Adrenal gland (tissue), 5 donors: ENCODE measurements at regions not wholly inside any gene's neighbourhood (a gene's known extent, or its start where the extent isn't known, plus 50 kb on each side); places are given as distances from the start of the nearest gene placed in this dataset.

Source experiments
- POLR2A ChIP-seq, 2 donors: fragments of 450-650 bp; IDR thresholded peaks; one replicate each; pipeline ENCODE4 v1.6.1; 2017; ENCODE audit warnings: antibody characterized with exemption in 2 of 2, mild to moderate bottlenecking in 2 of 2, moderate library complexity in 1 of 2
- TF ChIP-seq, protein P1 (sequence below), 6 experiments: fragments of 450-650 bp in 4 of 6; fragments of 200-600 bp in 2 of 6; sonication (generic) in 1 of 6; IDR thresholded peaks; 1 replicate in 5 of 6; 2 replicates in 1 of 6; pipeline versions ENCODE4 v1.5.1 to v1.8.0; 2016 to 2021; ENCODE audit warnings: antibody characterized with exemption in 6 of 6, mild to moderate bottlenecking in 2 of 6, moderate library complexity in 1 of 6
- donor health status: DM: no; HTN: no; CAD: no.

- no peak for TF ChIP-seq POLR2A (IDR thresholded peaks at IDR 0.05)
- TF ChIP-seq, protein P1, sequence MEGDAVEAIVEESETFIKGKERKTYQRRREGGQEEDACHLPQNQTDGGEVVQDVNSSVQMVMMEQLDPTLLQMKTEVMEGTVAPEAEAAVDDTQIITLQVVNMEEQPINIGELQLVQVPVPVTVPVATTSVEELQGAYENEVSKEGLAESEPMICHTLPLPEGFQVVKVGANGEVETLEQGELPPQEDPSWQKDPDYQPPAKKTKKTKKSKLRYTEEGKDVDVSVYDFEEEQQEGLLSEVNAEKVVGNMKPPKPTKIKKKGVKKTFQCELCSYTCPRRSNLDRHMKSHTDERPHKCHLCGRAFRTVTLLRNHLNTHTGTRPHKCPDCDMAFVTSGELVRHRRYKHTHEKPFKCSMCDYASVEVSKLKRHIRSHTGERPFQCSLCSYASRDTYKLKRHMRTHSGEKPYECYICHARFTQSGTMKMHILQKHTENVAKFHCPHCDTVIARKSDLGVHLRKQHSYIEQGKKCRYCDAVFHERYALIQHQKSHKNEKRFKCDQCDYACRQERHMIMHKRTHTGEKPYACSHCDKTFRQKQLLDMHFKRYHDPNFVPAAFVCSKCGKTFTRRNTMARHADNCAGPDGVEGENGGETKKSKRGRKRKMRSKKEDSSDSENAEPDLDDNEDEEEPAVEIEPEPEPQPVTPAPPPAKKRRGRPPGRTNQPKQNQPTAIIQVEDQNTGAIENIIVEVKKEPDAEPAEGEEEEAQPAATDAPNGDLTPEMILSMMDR (IDR thresholded peaks at IDR 0.05), result no peak
Observed at GRCh38 chr4:189404271-189404670, 536.4 kb upstream of the FRG1 start.
